Fibroblast of lung (primary cell): ENCODE measurements at regions not wholly inside any gene's neighbourhood (a gene's known extent, or its start where the extent isn't known, plus 50 kb on each side); places are given as distances from the start of the nearest gene placed in this dataset.

Source experiments
- DNase-seq, 2 donors: peaks; one replicate each; pipeline versions ENCODE4 v3.0.0 to v3.0.0-alpha.2; 2010; ENCODE audit warnings: low read depth in 2 of 2
- H2AFZ ChIP-seq: 2 replicates; pipeline ENCODE4 v1.5.1; 2012; ENCODE audit warnings: low read length, control low read depth, inconsistent platforms
- H3K27ac ChIP-seq: 2 replicates; pipeline ENCODE4 v1.5.1; 2011; ENCODE audit warnings: low read length, control low read depth; ENCODE audit not compliant: insufficient read depth
- H3K27me3 ChIP-seq: 2 replicates; pipeline ENCODE4 v1.5.1; 2011; ENCODE audit warnings: mild to moderate bottlenecking, low read length; ENCODE audit not compliant: control insufficient read depth, insufficient read depth
- H3K36me3 ChIP-seq: 2 replicates; pipeline ENCODE4 v1.5.1; 2011; ENCODE audit warnings: low read length; ENCODE audit not compliant: control insufficient read depth, insufficient read depth
- H3K4me1 ChIP-seq: 2 replicates; pipeline ENCODE4 v1.5.1; 2011; ENCODE audit warnings: low read length; ENCODE audit not compliant: control insufficient read depth, insufficient read depth; ENCODE audit errors: extremely low read depth
- H3K4me2 ChIP-seq: 2 replicates; pipeline ENCODE4 v1.5.1; 2011; ENCODE audit warnings: low read length, control low read depth; ENCODE audit not compliant: insufficient read depth; ENCODE audit errors: extremely low read depth
- H3K4me3 ChIP-seq, 4 experiments: fragments of 200-600 bp in 1 of 4; sonication (generic) in 1 of 4; replicated peaks in 1 of 4; 2 replicates each; pipeline ENCODE4 v1.5.1; 2011 to 2016; ENCODE audit warnings: low read length in 4 of 4, low read depth in 3 of 4, mild to moderate bottlenecking in 3 of 4, control low read depth in 2 of 4, inconsistent platforms in 1 of 4, mixed read lengths in 1 of 4; ENCODE audit not compliant: insufficient read depth in 1 of 4; ENCODE audit errors: control extremely low read depth in 1 of 4
- H3K79me2 ChIP-seq: 2 replicates; pipeline ENCODE4 v1.5.1; 2012; ENCODE audit warnings: mild to moderate bottlenecking, low read length, inconsistent platforms; ENCODE audit not compliant: control insufficient read depth, insufficient read depth
- H3K9ac ChIP-seq: 2 replicates; pipeline ENCODE4 v1.5.1; 2011; ENCODE audit warnings: mild to moderate bottlenecking, low read length, control low read depth; ENCODE audit not compliant: insufficient read depth
- H3K9me3 ChIP-seq: 2 replicates; pipeline ENCODE4 v1.5.1; 2012; ENCODE audit warnings: low read depth, low read length; ENCODE audit not compliant: control insufficient read depth, insufficient read depth
- H4K20me1 ChIP-seq: 2 replicates; pipeline ENCODE4 v1.5.1; 2011; ENCODE audit warnings: low read length; ENCODE audit not compliant: control insufficient read depth, insufficient read depth; ENCODE audit errors: extremely low read depth
- EZH2 ChIP-seq: IDR thresholded peaks from 2 replicates; pipeline ENCODE4 v1.5.1; 2012; ENCODE audit warnings: low read length, control low read depth, mild to moderate bottlenecking; ENCODE audit errors: missing control alignments
- TF ChIP-seq, protein P1 (sequence below), 2 donors: IDR thresholded peaks in 1 of 2; conservative IDR thresholded peaks in 1 of 2; 1 replicate in 1 of 2; 2 replicates in 1 of 2; pipeline ENCODE4 v1.5.1; 2011 to 2012; ENCODE audit warnings: low read length in 2 of 2, control low read depth in 1 of 2, inconsistent platforms in 1 of 2, low read depth in 1 of 2, mild to moderate bottlenecking in 1 of 2

DNA sequence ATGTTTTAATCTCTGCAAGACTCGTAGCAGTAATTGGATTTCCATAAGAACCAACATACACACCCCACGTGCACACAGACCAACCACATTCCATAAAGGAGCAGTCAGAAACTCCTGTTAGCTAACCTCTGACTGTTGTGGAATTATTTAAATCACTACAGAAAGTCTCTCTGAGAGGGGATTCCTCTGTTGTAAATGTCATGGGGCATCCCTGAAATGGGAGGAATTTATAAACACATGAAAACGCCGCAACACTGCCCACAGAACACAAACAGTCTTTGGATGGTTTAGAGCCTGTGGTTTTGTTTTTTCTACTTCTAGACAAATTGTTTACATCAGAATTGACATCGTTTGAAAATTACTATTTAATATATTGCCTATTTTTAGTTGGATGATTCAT is 740.1 kb upstream of the GRM7 start:
- H3K4me3 ChIP-seq: no peak overlapping the region
- TF ChIP-seq, protein P1, sequence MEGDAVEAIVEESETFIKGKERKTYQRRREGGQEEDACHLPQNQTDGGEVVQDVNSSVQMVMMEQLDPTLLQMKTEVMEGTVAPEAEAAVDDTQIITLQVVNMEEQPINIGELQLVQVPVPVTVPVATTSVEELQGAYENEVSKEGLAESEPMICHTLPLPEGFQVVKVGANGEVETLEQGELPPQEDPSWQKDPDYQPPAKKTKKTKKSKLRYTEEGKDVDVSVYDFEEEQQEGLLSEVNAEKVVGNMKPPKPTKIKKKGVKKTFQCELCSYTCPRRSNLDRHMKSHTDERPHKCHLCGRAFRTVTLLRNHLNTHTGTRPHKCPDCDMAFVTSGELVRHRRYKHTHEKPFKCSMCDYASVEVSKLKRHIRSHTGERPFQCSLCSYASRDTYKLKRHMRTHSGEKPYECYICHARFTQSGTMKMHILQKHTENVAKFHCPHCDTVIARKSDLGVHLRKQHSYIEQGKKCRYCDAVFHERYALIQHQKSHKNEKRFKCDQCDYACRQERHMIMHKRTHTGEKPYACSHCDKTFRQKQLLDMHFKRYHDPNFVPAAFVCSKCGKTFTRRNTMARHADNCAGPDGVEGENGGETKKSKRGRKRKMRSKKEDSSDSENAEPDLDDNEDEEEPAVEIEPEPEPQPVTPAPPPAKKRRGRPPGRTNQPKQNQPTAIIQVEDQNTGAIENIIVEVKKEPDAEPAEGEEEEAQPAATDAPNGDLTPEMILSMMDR (conservative IDR thresholded peaks at IDR 0.05 in 1 of 2, IDR thresholded peaks at IDR 0.05 in 1 of 2; ENCODE audit: low read depth in 1 of 2, low read length in 2 of 2): no peak
- TF ChIP-seq EZH2: no peak
- H3K9ac ChIP-seq: no peak overlapping the region
- H2AFZ ChIP-seq: no peak overlapping the region
- no peak overlapping the region for H3K4me2 ChIP-seq
- no peaks in the 10 kb centered on the region for H3K4me1 ChIP-seq
- no peak overlapping the region for H3K27ac ChIP-seq
- peak in 1 of 2 donors; percentile 31 for DNase-seq
- H4K20me1 ChIP-seq: no peaks in the 10 kb centered on the region
- no peaks in the 10 kb centered on the region for H3K27me3 ChIP-seq
- no peaks in the 10 kb centered on the region for H3K36me3 ChIP-seq
- no peaks in the 10 kb centered on the region for H3K9me3 ChIP-seq
- no peaks in the 10 kb centered on the region for H3K79me2 ChIP-seq

DNA sequence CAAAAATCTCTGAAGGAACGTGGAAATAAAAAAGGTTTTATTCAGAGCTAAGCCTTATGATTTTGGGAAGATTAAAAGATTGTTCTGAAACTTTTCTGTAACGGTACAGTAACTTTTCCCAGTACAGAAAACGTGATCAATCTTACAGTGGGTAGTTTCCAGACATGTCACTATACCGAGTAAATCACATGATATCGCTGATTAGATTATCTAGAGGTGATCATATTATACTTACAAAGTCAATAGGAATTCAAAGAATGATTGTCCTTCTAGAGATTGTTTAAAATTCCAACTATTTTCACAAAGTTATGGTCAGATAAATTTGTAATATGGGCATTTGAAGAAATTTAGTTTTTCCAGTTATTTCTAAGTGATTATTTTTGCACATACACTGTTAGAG is 736.0 kb upstream of the GRM7 start:
- Histone ChIP-seq H3K4me1 (no peaks in the 10 kb centered on the region), H3K9ac (no peak overlapping the region), H4K20me1 (no peaks in the 10 kb centered on the region), H3K79me2 (no peaks in the 10 kb centered on the region), H3K36me3 (no peaks in the 10 kb centered on the region), H3K4me2 (no peak overlapping the region), H2AFZ (no peak overlapping the region), H3K9me3 (no peaks in the 10 kb centered on the region), H3K4me3 (no peak overlapping the region), H3K27me3 (no peaks in the 10 kb centered on the region), H3K27ac (no peak overlapping the region)
- no peak for DNase-seq
- TF ChIP-seq EZH2: no peak

DNA sequence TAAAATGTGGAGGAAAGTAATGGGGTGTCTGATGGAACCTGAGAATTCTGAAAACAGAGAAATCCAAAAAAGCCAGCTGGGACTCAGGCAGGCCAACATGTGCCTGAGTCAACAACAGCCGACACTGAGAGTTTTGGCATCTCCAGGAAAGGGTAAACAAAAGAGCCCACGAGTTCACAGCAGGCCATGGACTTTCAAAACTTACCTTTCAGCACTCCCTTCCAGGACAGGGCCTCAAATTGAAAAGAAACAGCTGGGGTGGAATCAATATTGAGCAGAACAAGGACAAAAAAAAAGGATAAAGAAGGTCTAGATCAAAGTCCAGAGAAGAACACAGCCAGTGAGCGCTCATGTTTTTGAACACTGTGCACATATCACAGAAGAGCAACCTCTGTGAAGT is 735.4 kb upstream of the GRM7 start:
- H3K27me3 ChIP-seq: no peaks in the 10 kb centered on the region
- no peaks in the 10 kb centered on the region for H3K79me2 ChIP-seq
- no peaks in the 10 kb centered on the region for H4K20me1 ChIP-seq
- H3K4me1 ChIP-seq: no peaks in the 10 kb centered on the region
- no peak for DNase-seq
- H2AFZ ChIP-seq: no peak overlapping the region
- no peak overlapping the region for H3K4me3 ChIP-seq
- no peak overlapping the region for H3K27ac ChIP-seq
- TF ChIP-seq, protein P1 (conservative IDR thresholded peaks at IDR 0.05 in 1 of 2, IDR thresholded peaks at IDR 0.05 in 1 of 2; ENCODE audit: low read depth in 1 of 2, low read length in 2 of 2): no peak
- no peak for TF ChIP-seq EZH2
- no peak overlapping the region for H3K4me2 ChIP-seq
- no peak overlapping the region for H3K9ac ChIP-seq
- H3K36me3 ChIP-seq: no peaks in the 10 kb centered on the region
- no peaks in the 10 kb centered on the region for H3K9me3 ChIP-seq
